ENCODE measurements at regions not wholly inside any gene's neighbourhood (a gene's known extent, or its start where the extent isn't known, plus 50 kb on each side); places are given as distances from the start of the nearest gene placed in this dataset.
"Not testable (repeated sequence)": the region's sequence is repeated elsewhere in the genome, so short reads cannot be mapped to it uniquely, and the experiment has no call there.

GRCh38 chr11:37969336-37969735 lies 1371.3 kb upstream of the RAG2 start:
- H3K27ac Mint-ChIP-seq; ATAC-seq (ENCODE audit: low read depth in 2 of 2); H3K36me3 Mint-ChIP-seq; H3K4me3 ChIP-seq (ENCODE audit: low read depth, low read length); H3K27ac ChIP-seq (ENCODE audit: insufficient read depth, low read length, poor library complexity, severe bottlenecking); H3K36me3 ChIP-seq (ENCODE audit: control insufficient read depth, insufficient read depth, low read length); H3K9me3 ChIP-seq (ENCODE audit: control insufficient read depth in 2 of 2, low read length in 2 of 2); DNase-seq; H3K4me1 ChIP-seq (ENCODE audit: control insufficient read depth, insufficient read depth, low read length, poor library complexity, severe bottlenecking); H3K27me3 Mint-ChIP-seq; H3K27me3 ChIP-seq (ENCODE audit: control insufficient read depth, insufficient read depth, low read length); H3K4me3 Mint-ChIP-seq; H3K4me1 Mint-ChIP-seq: not testable (repeated sequence)
- H3K9me3 Mint-ChIP-seq, result peaks cover 2 to 48% (median 12%) of the 10 kb centered on the region in 7 donors

GRCh38 chr11:37968148-37968547 lies 1370.1 kb upstream of the RAG2 start:
- Mint-ChIP-seq H3K4me1 (no peaks in the 10 kb centered on the region), H3K4me3 (no peak overlapping the region), H3K27me3 (no peaks in the 10 kb centered on the region), H3K36me3 (no peaks in the 10 kb centered on the region), H3K9me3 (peaks cover 2 to 47% (median 11%) of the 10 kb centered on the region in 7 donors), H3K27ac (no peak overlapping the region)
- no peaks in the 10 kb centered on the region for H3K4me1 ChIP-seq (ENCODE audit: control insufficient read depth, insufficient read depth, low read length, poor library complexity, severe bottlenecking)
- DNase-seq, result no peak
- H3K4me3 ChIP-seq (ENCODE audit: low read depth, low read length), result no peak overlapping the region
- no peaks in the 10 kb centered on the region for H3K36me3 ChIP-seq (ENCODE audit: control insufficient read depth, insufficient read depth, low read length)
- ATAC-seq (ENCODE audit: low read depth in 2 of 2), result no peak
- H3K27ac ChIP-seq (ENCODE audit: insufficient read depth, low read length, poor library complexity, severe bottlenecking), result no peak overlapping the region
- H3K9me3 ChIP-seq (ENCODE audit: control insufficient read depth in 2 of 2, low read length in 2 of 2), result peaks cover 0 to 6% of the 10 kb centered on the region in 2 experiments
- no peaks in the 10 kb centered on the region for H3K27me3 ChIP-seq (ENCODE audit: control insufficient read depth, insufficient read depth, low read length)

- Mint-ChIP-seq H3K36me3 (no peaks in the 10 kb centered on the region), H3K4me3 (no peak overlapping the region), H3K4me1 (no peaks in the 10 kb centered on the region), H3K27ac (no peak overlapping the region), H3K9me3 (peaks cover 2 to 42% (median 11%) of the 10 kb centered on the region in 7 donors), H3K27me3 (no peaks in the 10 kb centered on the region)
- Histone ChIP-seq H3K9me3 (ENCODE audit: control insufficient read depth in 2 of 2, low read length in 2 of 2) (peaks cover 0 to 6% of the 10 kb centered on the region in 2 experiments), H3K4me3 (ENCODE audit: low read depth, low read length) (no peak overlapping the region), H3K27me3 (ENCODE audit: control insufficient read depth, insufficient read depth, low read length) (no peaks in the 10 kb centered on the region), H3K36me3 (ENCODE audit: control insufficient read depth, insufficient read depth, low read length) (no peaks in the 10 kb centered on the region), H3K4me1 (ENCODE audit: control insufficient read depth, insufficient read depth, low read length, poor library complexity, severe bottlenecking) (no peaks in the 10 kb centered on the region), H3K27ac (ENCODE audit: insufficient read depth, low read length, poor library complexity, severe bottlenecking) (no peak overlapping the region)
- DNase-seq (no peak), ATAC-seq (ENCODE audit: low read depth in 2 of 2) (no peak)
Observed at GRCh38 chr11:37967635-37968034, 1369.6 kb upstream of the RAG2 start.

- Histone ChIP-seq H3K27me3 (ENCODE audit: control insufficient read depth, insufficient read depth, low read length) (no peaks in the 10 kb centered on the region), H3K4me3 (ENCODE audit: low read depth, low read length) (no peak overlapping the region), H3K36me3 (ENCODE audit: control insufficient read depth, insufficient read depth, low read length) (no peaks in the 10 kb centered on the region), H3K9me3 (ENCODE audit: control insufficient read depth in 2 of 2, low read length in 2 of 2) (peaks cover 0 to 17% of the 10 kb centered on the region in 2 experiments), H3K4me1 (ENCODE audit: control insufficient read depth, insufficient read depth, low read length, poor library complexity, severe bottlenecking) (no peaks in the 10 kb centered on the region), H3K27ac (ENCODE audit: insufficient read depth, low read length, poor library complexity, severe bottlenecking) (no peak overlapping the region)
- no peaks in the 10 kb centered on the region for H3K27me3 Mint-ChIP-seq
- no peak for DNase-seq
- ATAC-seq (ENCODE audit: low read depth in 2 of 2), result no peak
- H3K36me3 Mint-ChIP-seq, result no peaks in the 10 kb centered on the region
- H3K4me1 Mint-ChIP-seq, result no peaks in the 10 kb centered on the region
- no peak overlapping the region for H3K27ac Mint-ChIP-seq
- peaks cover 3 to 28% (median 9%) of the 10 kb centered on the region in 7 donors for H3K9me3 Mint-ChIP-seq
- H3K4me3 Mint-ChIP-seq, result no peak overlapping the region
Observed at GRCh38 chr11:37963440-37963839, 1365.4 kb upstream of the RAG2 start.

- Histone ChIP-seq H3K4me1 (ENCODE audit: control insufficient read depth, insufficient read depth, low read length, poor library complexity, severe bottlenecking) (no peaks in the 10 kb centered on the region), H3K27me3 (ENCODE audit: control insufficient read depth, insufficient read depth, low read length) (no peaks in the 10 kb centered on the region), H3K36me3 (ENCODE audit: control insufficient read depth, insufficient read depth, low read length) (no peaks in the 10 kb centered on the region), H3K4me3 (ENCODE audit: low read depth, low read length) (no peak overlapping the region), H3K27ac (ENCODE audit: insufficient read depth, low read length, poor library complexity, severe bottlenecking) (no peak overlapping the region), H3K9me3 (ENCODE audit: control insufficient read depth in 2 of 2, low read length in 2 of 2) (peaks cover 7 to 19% of the 10 kb centered on the region in 2 experiments)
- no peak overlapping the region for H3K4me3 Mint-ChIP-seq
- H3K4me1 Mint-ChIP-seq, result peaks cover 0 to 4% (median 0%) of the 10 kb centered on the region in 4 donors
- no peak overlapping the region for H3K27ac Mint-ChIP-seq
- ATAC-seq (ENCODE audit: low read depth in 2 of 2), result no peak
- H3K9me3 Mint-ChIP-seq, result peaks cover 2 to 29% (median 12%) of the 10 kb centered on the region in 7 donors
- H3K27me3 Mint-ChIP-seq, result no peaks in the 10 kb centered on the region
- DNase-seq, result no peak
- H3K36me3 Mint-ChIP-seq, result no peaks in the 10 kb centered on the region
Observed at GRCh38 chr11:37957717-37958116, 1359.7 kb upstream of the RAG2 start.

GRCh38 chr11:37951996-37952395 lies 1354.0 kb upstream of the RAG2 start:
- H3K4me1 ChIP-seq (ENCODE audit: control insufficient read depth, insufficient read depth, low read length, poor library complexity, severe bottlenecking), result no peaks in the 10 kb centered on the region
- H3K9me3 Mint-ChIP-seq, result peaks cover 0 to 16% (median 7%) of the 10 kb centered on the region in 7 donors
- H3K36me3 Mint-ChIP-seq, result no peaks in the 10 kb centered on the region
- H3K4me1 Mint-ChIP-seq, result peaks cover 0 to 4% (median 0%) of the 10 kb centered on the region in 4 donors
- ATAC-seq (ENCODE audit: low read depth in 2 of 2), result no peak
- no peak overlapping the region for H3K27ac Mint-ChIP-seq
- no peak overlapping the region for H3K4me3 Mint-ChIP-seq
- H3K4me3 ChIP-seq (ENCODE audit: low read depth, low read length), result no peak overlapping the region
- no peaks in the 10 kb centered on the region for H3K36me3 ChIP-seq (ENCODE audit: control insufficient read depth, insufficient read depth, low read length)
- H3K27me3 ChIP-seq (ENCODE audit: control insufficient read depth, insufficient read depth, low read length), result no peaks in the 10 kb centered on the region
- peaks cover 7 to 8% of the 10 kb centered on the region in 2 experiments for H3K9me3 ChIP-seq (ENCODE audit: control insufficient read depth in 2 of 2, low read length in 2 of 2)
- no peak for DNase-seq
- no peak overlapping the region for H3K27ac ChIP-seq (ENCODE audit: insufficient read depth, low read length, poor library complexity, severe bottlenecking)
- no peaks in the 10 kb centered on the region for H3K27me3 Mint-ChIP-seq

- Histone ChIP-seq H3K9me3 (ENCODE audit: control insufficient read depth in 2 of 2, low read length in 2 of 2) (peaks cover 3 to 17% of the 10 kb centered on the region in 2 experiments), H3K4me1 (ENCODE audit: control insufficient read depth, insufficient read depth, low read length, poor library complexity, severe bottlenecking) (no peaks in the 10 kb centered on the region), H3K27me3 (ENCODE audit: control insufficient read depth, insufficient read depth, low read length) (no peaks in the 10 kb centered on the region), H3K36me3 (ENCODE audit: control insufficient read depth, insufficient read depth, low read length) (no peaks in the 10 kb centered on the region), H3K27ac (ENCODE audit: insufficient read depth, low read length, poor library complexity, severe bottlenecking) (no peak overlapping the region), H3K4me3 (ENCODE audit: low read depth, low read length) (no peak overlapping the region)
- Mint-ChIP-seq H3K9me3 (peaks cover 0 to 19% (median 5%) of the 10 kb centered on the region in 7 donors), H3K36me3 (no peaks in the 10 kb centered on the region), H3K4me3 (no peak overlapping the region), H3K27ac (no peak overlapping the region), H3K4me1 (no peaks in the 10 kb centered on the region), H3K27me3 (no peaks in the 10 kb centered on the region)
- ATAC-seq (ENCODE audit: low read depth in 2 of 2) (no peak), DNase-seq (no peak)
Observed at GRCh38 chr11:37948258-37948657, 1350.2 kb upstream of the RAG2 start.

- Mint-ChIP-seq H3K4me3 (no peak overlapping the region), H3K9me3 (peaks cover 1 to 22% (median 6%) of the 10 kb centered on the region in 7 donors), H3K4me1 (no peaks in the 10 kb centered on the region), H3K27me3 (no peaks in the 10 kb centered on the region), H3K36me3 (no peaks in the 10 kb centered on the region), H3K27ac (no peak overlapping the region)
- peaks cover 3 to 17% of the 10 kb centered on the region in 2 experiments for H3K9me3 ChIP-seq (ENCODE audit: control insufficient read depth in 2 of 2, low read length in 2 of 2)
- no peak overlapping the region for H3K27ac ChIP-seq (ENCODE audit: insufficient read depth, low read length, poor library complexity, severe bottlenecking)
- no peaks in the 10 kb centered on the region for H3K27me3 ChIP-seq (ENCODE audit: control insufficient read depth, insufficient read depth, low read length)
- ATAC-seq (ENCODE audit: low read depth in 2 of 2), result no peak
- no peak overlapping the region for H3K4me3 ChIP-seq (ENCODE audit: low read depth, low read length)
- no peak for DNase-seq
- H3K36me3 ChIP-seq (ENCODE audit: control insufficient read depth, insufficient read depth, low read length), result no peaks in the 10 kb centered on the region
- no peaks in the 10 kb centered on the region for H3K4me1 ChIP-seq (ENCODE audit: control insufficient read depth, insufficient read depth, low read length, poor library complexity, severe bottlenecking)
Observed at GRCh38 chr11:37947821-37948220, 1349.8 kb upstream of the RAG2 start.
